Hematopoietic multipotent progenitor cell treated with erythropoietin and hydrocortisone succinate and interleukin-3 and kit ligand, for 17 days (in vitro differentiated cells): ENCODE measurements at regions not wholly inside any gene's neighbourhood (a gene's known extent, or its start where the extent isn't known, plus 50 kb on each side); places are given as distances from the start of the nearest gene placed in this dataset.

ENCODE experiments used
- DNase-seq: peaks from one replicate; pipeline ENCODE4 v3.0.0-alpha.2; 2015; ENCODE audit warnings: low spot score

- DNase-seq: no peak
Measured at GRCh38 chr21:27691516-27691915, 724.6 kb upstream of the ADAMTS5 start.

DNA sequence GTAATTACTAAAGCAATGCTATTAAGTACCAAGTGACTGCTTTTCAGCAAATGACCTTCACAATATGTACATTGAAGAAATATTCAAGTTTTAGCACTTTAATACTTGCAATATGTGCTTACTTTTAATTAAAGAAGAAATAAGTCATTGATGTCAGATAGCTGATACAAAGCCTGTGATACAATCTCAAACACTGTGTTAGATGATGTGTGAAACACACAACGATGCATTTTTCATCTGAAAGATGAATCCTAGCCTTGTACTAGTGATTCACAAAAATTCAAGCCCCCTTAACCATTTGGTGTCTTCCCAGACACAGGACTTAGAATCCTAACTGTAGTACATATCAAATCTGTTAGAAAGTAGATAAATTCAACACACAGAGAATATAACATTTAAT is 724.1 kb upstream of the ADAMTS5 start:
- no peak for DNase-seq

DNA sequence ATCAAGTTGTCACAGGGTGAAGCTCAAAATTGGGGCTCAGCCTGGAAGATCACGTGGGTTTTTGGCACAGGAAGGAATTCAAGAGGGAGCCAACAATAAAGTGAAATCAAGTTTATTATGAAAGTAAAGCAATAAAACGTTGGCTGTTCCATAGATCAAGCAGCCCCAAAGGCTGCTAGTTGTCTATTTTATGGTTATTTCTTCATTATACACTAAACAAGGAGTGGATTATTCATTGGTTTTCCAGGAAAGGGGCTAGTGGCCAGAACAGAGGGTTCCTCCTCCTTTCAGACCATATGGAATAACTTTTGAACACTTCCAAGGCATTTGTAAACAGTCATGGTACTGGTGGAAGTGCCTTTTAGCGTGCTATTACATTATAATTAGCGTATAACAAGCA is 723.5 kb upstream of the ADAMTS5 start:
- no peak for DNase-seq

DNA sequence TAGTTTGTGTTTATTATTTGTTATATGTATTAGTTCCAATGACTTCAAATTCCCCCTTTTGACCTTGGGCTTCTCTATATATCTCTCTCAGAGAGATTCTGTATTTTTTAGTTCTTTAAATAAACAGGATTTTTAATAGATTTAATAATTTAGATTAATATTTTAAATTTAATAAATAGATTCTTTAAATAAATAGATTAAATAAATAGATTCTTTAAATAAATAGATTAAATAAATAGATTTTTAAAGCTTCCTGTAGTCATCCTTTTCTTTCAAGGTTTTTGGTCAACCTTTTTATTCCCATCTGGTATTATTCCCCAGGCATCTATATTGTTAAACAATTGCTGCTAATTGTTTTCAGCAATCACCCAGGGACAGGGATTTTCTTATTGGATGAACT is 721.9 kb upstream of the ADAMTS5 start:
- DNase-seq: no peak

DNA sequence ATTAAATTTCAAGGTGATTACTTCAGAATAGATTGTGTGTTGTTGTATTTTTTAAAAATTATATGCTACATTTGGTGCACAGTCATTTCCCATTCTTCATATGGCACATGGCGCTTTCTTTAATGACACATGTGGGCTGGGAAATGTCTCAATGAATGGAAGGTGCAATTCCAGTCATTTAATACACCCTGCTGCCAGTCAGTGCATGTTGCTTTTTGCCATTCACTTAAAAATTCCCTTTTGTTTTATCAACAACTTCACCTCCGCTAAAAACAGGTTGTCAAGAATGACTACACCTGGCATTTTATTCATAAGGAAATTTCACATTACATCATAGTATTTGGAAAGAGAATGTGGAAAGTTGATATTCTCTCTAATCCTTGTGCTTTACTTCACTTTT is 716.4 kb upstream of the ADAMTS5 start:
- no peak for DNase-seq

DNA sequence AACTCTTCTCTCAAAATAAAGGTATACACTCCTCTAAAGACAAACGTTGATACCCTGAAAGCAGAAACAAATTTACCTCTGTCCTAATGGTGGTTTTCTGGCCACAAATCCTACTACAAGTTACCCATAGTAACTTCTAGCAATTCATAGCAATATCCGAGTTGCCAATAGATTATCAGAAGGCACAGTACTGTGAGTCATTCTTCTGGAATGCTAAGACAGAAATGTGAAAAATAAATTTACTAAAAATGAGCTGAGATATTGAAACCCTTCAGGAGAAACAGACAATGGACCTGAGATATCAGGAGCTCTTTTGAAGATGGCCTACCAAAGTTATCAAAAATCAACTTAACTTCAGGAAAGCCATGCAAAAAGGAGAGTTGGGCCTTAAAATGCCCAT is 715.0 kb upstream of the ADAMTS5 start:
- DNase-seq: no peak

DNA sequence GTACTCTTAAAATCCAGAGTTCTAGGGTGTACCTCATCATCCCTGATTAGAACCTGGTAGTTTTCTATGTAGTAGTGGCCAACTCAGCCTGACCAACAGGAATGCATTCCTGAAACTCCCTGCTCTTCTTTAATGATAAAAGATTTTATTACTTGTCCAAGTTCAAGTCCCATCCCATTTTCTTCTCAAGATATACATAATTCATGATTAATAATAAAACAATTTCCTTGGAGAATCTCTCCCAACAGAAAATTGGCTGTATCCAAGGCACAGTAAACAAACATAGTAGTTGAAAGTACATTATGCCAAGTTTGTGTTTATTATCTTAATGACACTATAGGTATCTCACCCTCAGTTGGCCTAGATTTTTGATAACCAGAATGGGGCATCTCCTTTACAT is 714.1 kb upstream of the ADAMTS5 start:
- no peak for DNase-seq

- DNase-seq: no peak
Measured at GRCh38 chr21:27680181-27680580, 713.3 kb upstream of the ADAMTS5 start.

GRCh38 chr21:27678511-27678910 is 711.6 kb upstream of the ADAMTS5 start:
- DNase-seq: no peak

- DNase-seq: no peak
Measured at GRCh38 chr21:27677546-27677945, 710.7 kb upstream of the ADAMTS5 start.

DNA sequence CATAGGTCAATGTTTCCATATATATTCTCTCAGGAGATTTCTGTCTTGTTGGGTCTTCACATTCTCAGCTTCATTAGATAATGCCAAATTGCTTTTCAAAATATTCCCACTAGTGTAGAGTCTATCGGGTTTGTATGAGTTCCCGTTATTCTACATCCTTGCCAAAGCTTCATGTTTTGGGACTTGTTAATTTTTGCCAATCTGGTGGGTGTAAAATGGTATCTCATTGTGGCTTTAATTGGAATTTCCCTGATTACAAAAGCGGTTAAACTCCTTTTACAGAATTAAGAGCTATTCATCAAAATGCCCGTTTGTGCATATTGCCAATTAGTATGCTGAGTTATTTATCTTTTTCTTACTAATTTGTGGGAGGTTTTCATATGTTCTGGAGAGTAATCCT is 708.4 kb upstream of the ADAMTS5 start:
- DNase-seq: no peak

GRCh38 chr21:27674041-27674615 is 707.2 kb upstream of the ADAMTS5 start:
- no peak for DNase-seq

GRCh38 chr21:27673581-27673980 is 706.7 kb upstream of the ADAMTS5 start:
- no peak for DNase-seq

DNA sequence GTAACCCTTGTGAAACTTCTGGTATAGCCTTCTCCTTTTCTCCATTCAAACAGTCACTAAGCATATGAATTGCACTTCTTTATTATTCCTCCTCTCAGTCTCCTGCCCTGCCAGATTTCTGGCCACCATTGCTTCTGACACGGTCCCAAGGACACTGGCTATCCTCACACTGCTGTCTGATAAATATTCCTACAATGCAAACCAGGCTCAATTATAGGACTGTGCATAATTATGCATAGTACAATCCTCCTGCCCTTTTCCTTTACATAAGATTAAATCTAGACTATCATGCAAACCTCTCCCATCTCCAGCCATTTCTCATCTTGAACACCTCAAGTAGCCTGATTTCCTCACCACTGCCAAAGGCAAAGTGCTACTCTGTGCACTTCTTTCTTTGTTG is 704.3 kb upstream of the ADAMTS5 start:
- DNase-seq: no peak

GRCh38 chr21:27653481-27653880 is 686.6 kb upstream of the ADAMTS5 start:
- DNase-seq: no peak

- DNase-seq: no peak
Measured at GRCh38 chr21:27649762-27650161, 682.9 kb upstream of the ADAMTS5 start.

- no peak for DNase-seq
Measured at GRCh38 chr21:27649323-27649722, 682.4 kb upstream of the ADAMTS5 start.

GRCh38 chr21:27648560-27648959 is 681.7 kb upstream of the ADAMTS5 start:
- no peak for DNase-seq

- no peak for DNase-seq
Measured at GRCh38 chr21:27647921-27648320, 681.0 kb upstream of the ADAMTS5 start.

DNA sequence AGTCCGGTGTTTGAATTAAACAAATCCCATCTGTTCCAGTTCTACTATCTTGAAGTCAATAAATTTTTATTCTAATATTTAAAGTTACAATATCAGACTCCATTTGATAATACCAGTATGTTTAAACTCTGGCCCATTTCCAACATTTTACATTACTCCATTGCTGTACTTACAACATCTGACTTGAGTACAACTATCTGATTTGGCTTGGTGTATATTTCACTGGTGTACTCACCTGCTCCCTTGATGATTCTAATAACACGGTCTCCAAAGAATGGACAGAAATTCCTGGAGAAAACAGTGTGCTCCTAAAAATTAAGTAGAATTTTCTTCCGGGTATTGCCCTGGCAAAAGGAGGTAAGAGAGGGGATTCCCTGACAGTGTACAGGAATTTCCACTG is 680.5 kb upstream of the ADAMTS5 start:
- no peak for DNase-seq

- no peak for DNase-seq
Measured at GRCh38 chr21:27646691-27647090, 679.8 kb upstream of the ADAMTS5 start.

DNA sequence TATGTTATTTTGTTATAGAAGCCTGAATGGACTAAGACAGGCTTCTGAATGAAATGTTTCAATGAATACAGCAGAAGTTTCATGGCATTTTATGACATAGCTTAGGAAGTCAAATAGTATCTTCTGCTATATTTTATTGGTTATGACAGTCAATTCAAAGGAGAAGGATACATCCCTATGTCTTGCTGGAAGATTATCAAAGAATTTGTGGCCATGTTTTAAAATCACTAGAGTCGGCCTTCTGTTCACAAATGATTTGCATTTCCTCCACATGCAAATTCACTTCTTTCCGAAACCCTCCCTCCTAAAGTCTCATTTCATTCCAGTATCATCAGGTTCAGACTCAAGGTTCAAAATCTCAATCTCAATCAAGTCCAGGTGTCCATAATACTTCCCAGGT is 679.2 kb upstream of the ADAMTS5 start:
- no peak for DNase-seq

- no peak for DNase-seq
Measured at GRCh38 chr21:27645285-27645684, 678.4 kb upstream of the ADAMTS5 start.

DNA sequence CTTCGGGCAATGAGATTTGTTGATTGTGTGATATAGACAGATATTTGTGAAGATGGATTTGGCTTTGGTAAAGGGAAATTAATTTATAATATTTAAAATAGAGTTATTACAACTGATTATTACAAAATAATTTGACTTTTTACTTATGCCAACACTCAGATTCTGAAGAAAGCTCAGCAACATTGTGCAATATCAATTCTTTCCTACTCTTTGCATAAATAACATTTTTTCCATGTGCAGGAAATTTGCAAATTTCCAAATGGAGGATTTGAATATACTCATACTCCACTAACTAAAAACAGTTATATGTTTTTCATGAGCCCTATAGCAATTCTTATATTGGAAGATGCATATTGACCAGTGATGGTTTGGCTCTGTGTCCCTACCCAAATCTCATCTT is 676.4 kb upstream of the ADAMTS5 start:
- no peak for DNase-seq

GRCh38 chr21:27639286-27639685 is 672.4 kb upstream of the ADAMTS5 start:
- no peak for DNase-seq
